Mesenchymal stem cell (in vitro differentiated cells and primary cell): ENCODE measurements at regions not wholly inside any gene's neighbourhood (a gene's known extent, or its start where the extent isn't known, plus 50 kb on each side); places are given as distances from the start of the nearest gene placed in this dataset.
A peak's percentile ranks its signal among the peaks of the same experiment; 100 is the strongest.

ENCODE experiments used
- DNase-seq: peaks from one replicate; pipeline ENCODE4 v3.0.0-alpha.2; 2013
- H2AFZ ChIP-seq: one replicate; pipeline ENCODE4 v1.6.1; 2013; ENCODE audit warnings: low read depth, mild to moderate bottlenecking, control low read depth, inconsistent platforms, low read length, moderate library complexity
- H2AK5ac ChIP-seq: 2 replicates; pipeline ENCODE4 v1.6.1; 2013; ENCODE audit warnings: low read length, moderate library complexity, mild to moderate bottlenecking, inconsistent platforms; ENCODE audit not compliant: severe bottlenecking
- H2BK120ac ChIP-seq: one replicate; pipeline ENCODE4 v1.6.1; 2013; ENCODE audit warnings: low read depth, mild to moderate bottlenecking, inconsistent platforms, low read length, moderate library complexity
- H2BK12ac ChIP-seq, 2 experiments: one replicate each; pipeline ENCODE4 v1.6.1; 2013; ENCODE audit warnings: inconsistent platforms in 2 of 2, low read length in 2 of 2, mild to moderate bottlenecking in 2 of 2, moderate library complexity in 2 of 2, control low read depth in 1 of 2
- H2BK15ac ChIP-seq: one replicate; pipeline ENCODE4 v1.6.1; 2013; ENCODE audit warnings: mild to moderate bottlenecking, low read depth, inconsistent platforms; ENCODE audit not compliant: poor library complexity, severe bottlenecking
- H2BK5ac ChIP-seq: 2 replicates; pipeline ENCODE4 v1.6.1; 2013; ENCODE audit warnings: low read depth, mild to moderate bottlenecking, low read length, control low read depth, inconsistent platforms; ENCODE audit not compliant: poor library complexity, severe bottlenecking
- H3K14ac ChIP-seq, 2 experiments: one replicate each; pipeline ENCODE4 v1.6.1; 2013; ENCODE audit warnings: inconsistent platforms in 2 of 2, low read length in 2 of 2, control low read depth in 1 of 2, mild to moderate bottlenecking in 1 of 2, moderate library complexity in 1 of 2
- H3K18ac ChIP-seq, 2 experiments: one replicate each; pipeline ENCODE4 v1.6.1; 2013; ENCODE audit warnings: inconsistent platforms in 2 of 2, low read length in 2 of 2, control low read depth in 1 of 2, low read depth in 1 of 2, mild to moderate bottlenecking in 1 of 2
- H3K23ac ChIP-seq, 2 experiments: one replicate each; pipeline ENCODE4 v1.6.1; 2013; ENCODE audit warnings: inconsistent platforms in 2 of 2, low read length in 2 of 2, mild to moderate bottlenecking in 2 of 2, moderate library complexity in 2 of 2, control low read depth in 1 of 2
- H3K27ac ChIP-seq: 2 replicates; pipeline ENCODE4 v1.5.1; 2013; ENCODE audit warnings: mild to moderate bottlenecking, moderate library complexity, low read length, control low read depth, inconsistent platforms; ENCODE audit not compliant: poor library complexity, severe bottlenecking
- H3K27me3 ChIP-seq, 2 experiments: 2 replicates each; pipeline versions ENCODE4 v1.6.1 to v1.7.0; 2013; ENCODE audit warnings: low read length in 2 of 2, mild to moderate bottlenecking in 2 of 2, moderate library complexity in 2 of 2, control low read depth in 1 of 2, inconsistent platforms in 1 of 2; ENCODE audit not compliant: control insufficient read depth in 1 of 2, insufficient read depth in 1 of 2
- H3K36me3 ChIP-seq, 2 experiments: 2 replicates each; pipeline versions ENCODE4 v1.6.1 to v1.7.0; 2013; ENCODE audit warnings: low read length in 2 of 2, control low read depth in 1 of 2, inconsistent platforms in 1 of 2, low read depth in 1 of 2, mild to moderate bottlenecking in 1 of 2; ENCODE audit not compliant: insufficient read depth in 2 of 2, control insufficient read depth in 1 of 2
- H3K4ac ChIP-seq, 2 experiments: one replicate each; pipeline ENCODE4 v1.6.1; 2013; ENCODE audit warnings: inconsistent platforms in 2 of 2, low read length in 2 of 2, mild to moderate bottlenecking in 2 of 2, moderate library complexity in 2 of 2, control low read depth in 1 of 2, low read depth in 1 of 2
- H3K4me1 ChIP-seq: 2 replicates; pipeline ENCODE4 v1.6.1; 2013; ENCODE audit warnings: low read depth, low read length, control low read depth; ENCODE audit not compliant: control insufficient read depth, insufficient read depth
- H3K4me2 ChIP-seq: 2 replicates; pipeline ENCODE4 v1.6.1; 2013; ENCODE audit warnings: low read length, mild to moderate bottlenecking, inconsistent platforms; ENCODE audit not compliant: poor library complexity, severe bottlenecking
- H3K4me3 ChIP-seq, 2 experiments: 2 replicates each; pipeline versions ENCODE4 v1.5.1 to v1.7.0; 2013; ENCODE audit warnings: low read length in 2 of 2, mild to moderate bottlenecking in 2 of 2, control low read depth in 1 of 2, low read depth in 1 of 2; ENCODE audit not compliant: insufficient read depth in 1 of 2
- H3K79me1 ChIP-seq: replicated peaks from 2 replicates; pipeline ENCODE4 v1.6.1; 2013; ENCODE audit warnings: mild to moderate bottlenecking, control low read depth, low read length, inconsistent platforms; ENCODE audit not compliant: poor library complexity, severe bottlenecking
- H3K9ac ChIP-seq: 2 replicates; pipeline ENCODE4 v1.7.0; 2013; ENCODE audit warnings: mild to moderate bottlenecking, low read length, moderate library complexity
- H3K9me3 ChIP-seq: 2 replicates; pipeline ENCODE4 v1.7.0; 2013; ENCODE audit warnings: mild to moderate bottlenecking, low read length; ENCODE audit not compliant: control insufficient read depth
- H4K8ac ChIP-seq: one replicate; pipeline ENCODE4 v1.6.1; 2013; ENCODE audit warnings: inconsistent platforms, mild to moderate bottlenecking, low read length, moderate library complexity
- H4K91ac ChIP-seq: one replicate; pipeline ENCODE4 v1.6.1; 2013; ENCODE audit warnings: mild to moderate bottlenecking, low read length, inconsistent platforms
- WGBS: methylation state at CpG from one replicate; pipeline ENCODE4 v1.1.7; 2013; ENCODE audit warnings: mixed read lengths; 5-methylcytosine and 5-hydroxymethylcytosine counted together

DNA sequence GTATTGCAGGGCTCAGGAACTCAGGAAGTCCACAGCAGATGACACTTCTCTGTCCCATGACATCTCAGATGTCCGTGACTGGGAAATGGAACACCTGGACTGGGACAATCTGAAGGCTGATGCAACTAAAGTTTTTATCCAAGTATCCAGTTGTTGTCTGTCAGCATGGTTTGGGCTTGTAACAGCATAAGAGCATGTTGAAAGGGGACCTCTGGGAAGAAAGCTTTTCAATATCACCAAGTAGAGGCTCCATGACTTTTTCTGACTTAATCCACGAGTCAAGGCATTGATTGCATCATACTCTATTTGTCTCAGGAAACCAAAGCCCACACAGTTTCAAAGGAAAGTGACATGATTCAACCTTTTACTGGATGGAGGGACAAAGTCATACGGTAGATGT, 807.7 kb downstream of the MTRR start:
- Histone ChIP-seq H2AFZ (no peak overlapping the region), H3K4me1 (no peaks in the 10 kb centered on the region), H3K36me3 (no peaks in the 10 kb centered on the region), H3K4me2 (no peak overlapping the region), H2BK12ac (no peak overlapping the region), H3K14ac (no peak overlapping the region), H4K8ac (no peak overlapping the region), H2BK5ac (no peak overlapping the region), H3K9ac (no peak overlapping the region), H3K4ac (no peak overlapping the region), H3K9me3 (no peaks in the 10 kb centered on the region), H2BK120ac (no peak overlapping the region), H3K4me3 (no peak overlapping the region), H3K27ac (no peak overlapping the region), H3K18ac (no peak overlapping the region), H2BK15ac (no peak overlapping the region), H4K91ac (no peak overlapping the region), H3K23ac (no peak overlapping the region), H3K27me3 (no peaks in the 10 kb centered on the region), H3K79me1 (no peaks in the 10 kb centered on the region), H2AK5ac (no peak overlapping the region)
- DNase-seq = peak; percentile 22
- WGBS = 38% methylated on average over 2 of the region's 3 CpGs

DNA sequence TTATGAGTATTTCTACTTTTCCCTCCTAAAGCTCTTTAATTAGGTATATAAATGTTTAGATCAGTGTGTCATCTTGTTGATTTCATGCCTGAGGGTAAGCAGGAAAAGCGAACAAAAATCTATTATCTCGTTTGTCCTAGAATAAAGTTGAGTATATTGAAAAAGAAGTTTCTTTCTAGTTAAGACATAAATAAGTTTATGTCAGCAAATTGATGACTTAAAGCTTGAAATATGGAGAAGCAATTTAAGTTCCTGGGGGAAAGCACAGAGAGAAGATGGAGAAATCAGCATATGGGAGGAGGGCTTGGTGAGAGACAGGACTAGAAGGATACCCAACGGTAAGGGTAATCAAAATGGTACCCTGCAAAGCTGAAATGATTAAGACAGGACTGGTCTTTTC, 813.4 kb downstream of the MTRR start:
- Histone ChIP-seq H3K23ac (no peak overlapping the region), H2BK12ac (no peak overlapping the region), H3K4ac (no peak overlapping the region), H3K4me3 (no peak overlapping the region), H3K4me2 (no peak overlapping the region), H3K36me3 (no peaks in the 10 kb centered on the region), H2BK15ac (no peak overlapping the region), H2AFZ (no peak overlapping the region), H3K79me1 (no peaks in the 10 kb centered on the region), H4K91ac (no peak overlapping the region), H4K8ac (no peak overlapping the region), H3K9me3 (no peaks in the 10 kb centered on the region), H2BK120ac (no peak overlapping the region), H3K9ac (no peak overlapping the region), H3K14ac (no peak overlapping the region), H3K27ac (no peak overlapping the region), H3K4me1 (no peaks in the 10 kb centered on the region), H3K27me3 (no peaks in the 10 kb centered on the region), H2BK5ac (no peak overlapping the region), H3K18ac (no peak overlapping the region), H2AK5ac (no peak overlapping the region)
- no peak for DNase-seq
- WGBS = 88% methylated on average over 3 of the region's 3 CpGs

GRCh38 chr5:8683496-8683895, 814.5 kb downstream of the MTRR start:
- Histone ChIP-seq H3K4me1 (no peaks in the 10 kb centered on the region), H3K18ac (no peak overlapping the region), H2AK5ac (no peak overlapping the region), H4K8ac (no peak overlapping the region), H4K91ac (no peak overlapping the region), H2BK15ac (no peak overlapping the region), H2BK12ac (no peak overlapping the region), H3K27ac (no peak overlapping the region), H3K23ac (no peak overlapping the region), H2BK120ac (no peak overlapping the region), H3K4ac (no peak overlapping the region), H3K36me3 (no peaks in the 10 kb centered on the region), H3K27me3 (no peaks in the 10 kb centered on the region), H2AFZ (no peak overlapping the region), H3K14ac (no peak overlapping the region), H3K9me3 (no peaks in the 10 kb centered on the region), H3K79me1 (no peaks in the 10 kb centered on the region), H3K4me2 (no peak overlapping the region), H2BK5ac (no peak overlapping the region), H3K4me3 (no peak overlapping the region), H3K9ac (no peak overlapping the region)
- 88% methylated on average over 1 of the region's 2 CpGs for WGBS
- DNase-seq = no peak

DNA sequence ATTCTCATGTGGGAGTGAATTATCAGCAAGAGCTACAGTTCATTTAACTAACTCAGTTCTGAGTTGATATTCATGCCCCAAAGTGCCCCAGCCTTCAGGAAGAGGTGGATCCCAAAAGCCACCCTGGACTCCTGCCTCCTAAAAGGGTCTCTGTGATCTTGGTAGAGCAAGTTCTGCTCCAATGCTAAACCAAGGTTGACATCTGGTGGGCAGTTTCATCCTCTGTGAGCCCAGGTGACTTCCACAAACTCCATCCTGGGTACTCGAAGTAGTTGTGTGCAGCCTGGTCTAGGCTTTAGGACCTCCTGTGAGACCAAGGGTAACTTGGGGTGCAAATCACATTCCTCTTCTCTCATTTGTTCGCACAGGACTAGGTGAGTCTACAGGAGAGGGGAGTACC, 816.8 kb downstream of the MTRR start:
- Histone ChIP-seq H2BK15ac (no peak overlapping the region), H3K27me3 (no peaks in the 10 kb centered on the region), H3K9me3 (no peaks in the 10 kb centered on the region), H3K18ac (peak overlapping the region in 1 of 2 experiments; percentile 17), H3K4me2 (no peak overlapping the region), H3K9ac (no peak overlapping the region), H3K23ac (no peak overlapping the region), H3K27ac (no peak overlapping the region), H2AK5ac (peak overlapping the region; percentile 84), H2BK120ac (no peak overlapping the region), H3K4ac (no peak overlapping the region), H3K14ac (no peak overlapping the region), H3K4me3 (no peak overlapping the region), H3K79me1 (no peaks in the 10 kb centered on the region), H4K8ac (no peak overlapping the region), H3K36me3 (no peaks in the 10 kb centered on the region), H2AFZ (no peak overlapping the region), H2BK12ac (no peak overlapping the region), H2BK5ac (no peak overlapping the region), H4K91ac (no peak overlapping the region), H3K4me1 (no peaks in the 10 kb centered on the region)
- DNase-seq = no peak
- WGBS = 84% methylated on average over 2 of the region's 2 CpGs
